ENCODE measurements at regions not wholly inside any gene's neighbourhood (a gene's known extent, or its start where the extent isn't known, plus 50 kb on each side); places are given as distances from the start of the nearest gene placed in this dataset.

DNA sequence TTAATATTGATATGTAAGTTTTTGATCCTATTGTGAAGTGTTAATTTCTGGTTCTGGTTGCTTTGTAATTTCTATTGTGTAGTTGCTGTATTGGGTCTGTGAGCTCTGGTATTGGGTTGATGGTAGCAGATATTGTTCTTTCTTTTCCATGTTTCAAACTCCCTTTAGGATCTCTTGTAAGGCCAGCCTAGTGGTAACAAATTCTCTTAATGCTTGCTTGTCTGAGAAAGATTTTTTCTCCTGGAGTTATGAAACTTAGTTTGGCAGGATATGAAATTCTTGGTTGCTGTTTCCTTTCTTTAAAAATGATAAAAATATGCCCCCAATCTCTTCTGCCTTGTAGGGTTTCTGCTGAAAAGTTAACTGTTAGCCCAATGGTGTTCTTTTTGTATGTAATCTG lies 268.6 kb upstream of the PLSCR5 start:
- Mint-ChIP-seq H3K4me3 (no peak overlapping the region), H3K27me3 (no peaks in the 10 kb centered on the region), H3K4me1 (no peaks in the 10 kb centered on the region), H3K27ac (no peak overlapping the region), H3K9me3 (peaks cover 20% of the 10 kb centered on the region), H3K36me3 (no peaks in the 10 kb centered on the region)
- no peak for DNase-seq
- CTCF ChIA-PET: no interaction called here

DNA sequence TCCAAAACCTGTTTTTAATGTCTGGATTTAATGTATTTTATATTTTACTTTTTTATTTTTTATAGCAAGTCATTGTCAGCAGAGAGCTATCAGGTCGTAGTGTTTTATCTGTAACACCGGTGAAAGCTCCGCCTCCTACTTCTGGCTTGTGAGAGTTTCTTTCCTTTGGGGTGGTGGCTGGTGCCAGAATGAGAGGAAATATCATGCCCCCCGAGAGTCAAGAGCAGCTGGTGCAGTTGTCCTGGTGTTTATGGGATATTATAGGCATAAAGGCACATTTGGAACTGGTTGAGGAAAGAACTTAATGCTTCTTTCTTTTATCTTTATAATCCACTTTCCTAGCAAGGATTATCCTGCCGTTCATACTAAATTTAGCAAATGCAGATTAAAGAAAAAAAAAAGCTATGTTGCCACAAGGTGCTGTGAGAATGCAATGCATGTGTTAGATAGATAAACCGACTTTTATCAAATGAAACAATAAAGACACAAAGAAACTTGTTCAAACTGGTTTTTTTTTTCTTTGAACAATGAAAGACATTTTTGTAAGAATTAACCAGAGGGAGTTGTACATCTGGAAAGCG lies 260.1 kb upstream of the PLSCR5 start:
- Mint-ChIP-seq H3K27ac (no peak overlapping the region), H3K27me3 (no peaks in the 10 kb centered on the region), H3K9me3 (peaks cover 2% of the 10 kb centered on the region), H3K4me3 (no peak overlapping the region), H3K4me1 (no peaks in the 10 kb centered on the region), H3K36me3 (no peaks in the 10 kb centered on the region)
- CTCF ChIA-PET: no interaction called here
- DNase-seq: no peak

DNA sequence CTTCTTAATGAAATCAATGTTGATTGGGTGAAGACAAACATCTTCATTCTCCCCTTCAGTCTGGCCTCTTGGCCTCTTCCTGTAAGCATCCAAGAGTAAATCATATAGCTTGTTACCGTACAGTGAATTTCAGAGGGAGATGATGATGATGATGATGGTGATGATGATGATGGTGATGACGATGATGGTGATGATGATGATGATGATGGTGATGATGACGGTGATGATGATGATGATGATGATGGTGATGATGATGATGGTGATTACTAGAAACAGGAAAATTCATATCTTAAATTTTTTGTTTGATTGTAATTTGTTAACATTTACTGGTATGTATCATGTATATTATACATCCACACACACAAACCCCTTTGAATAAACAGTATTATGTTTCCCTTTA lies 256.1 kb upstream of the PLSCR5 start:
- Mint-ChIP-seq H3K27ac (no peak overlapping the region), H3K9me3 (peaks cover 5% of the 10 kb centered on the region), H3K36me3 (no peaks in the 10 kb centered on the region), H3K4me1 (no peaks in the 10 kb centered on the region), H3K4me3 (no peak overlapping the region), H3K27me3 (no peaks in the 10 kb centered on the region)
- CTCF ChIA-PET: no interaction called here
- no peak for DNase-seq

DNA sequence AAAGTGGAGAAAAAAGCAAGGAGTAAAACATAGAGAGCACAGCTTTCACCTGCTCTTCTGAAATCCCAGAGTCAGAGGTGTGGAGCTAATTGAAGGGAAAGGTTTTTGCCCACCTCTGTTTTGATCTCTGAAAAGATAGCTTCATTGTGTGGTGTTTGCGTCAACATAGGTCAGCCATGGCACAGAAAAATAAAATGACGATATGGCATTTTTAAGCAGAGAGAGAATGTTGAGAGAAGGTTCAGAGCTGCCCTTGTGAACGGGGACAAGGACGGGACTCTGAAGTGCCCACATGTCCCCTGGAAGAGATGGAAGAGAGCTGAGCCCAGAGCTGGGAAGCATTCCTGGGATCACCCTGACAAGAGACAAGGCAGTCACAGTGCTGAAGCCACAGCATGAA lies 249.4 kb upstream of the PLSCR5 start:
- DNase-seq: no peak
- H3K27ac Mint-ChIP-seq: no peak overlapping the region
- H3K4me1 Mint-ChIP-seq: no peaks in the 10 kb centered on the region
- H3K27me3 Mint-ChIP-seq: no peaks in the 10 kb centered on the region
- no peaks in the 10 kb centered on the region for H3K36me3 Mint-ChIP-seq
- H3K9me3 Mint-ChIP-seq: peaks cover 9% of the 10 kb centered on the region
- CTCF ChIA-PET: no interaction called here
- H3K4me3 Mint-ChIP-seq: no peak overlapping the region

DNA sequence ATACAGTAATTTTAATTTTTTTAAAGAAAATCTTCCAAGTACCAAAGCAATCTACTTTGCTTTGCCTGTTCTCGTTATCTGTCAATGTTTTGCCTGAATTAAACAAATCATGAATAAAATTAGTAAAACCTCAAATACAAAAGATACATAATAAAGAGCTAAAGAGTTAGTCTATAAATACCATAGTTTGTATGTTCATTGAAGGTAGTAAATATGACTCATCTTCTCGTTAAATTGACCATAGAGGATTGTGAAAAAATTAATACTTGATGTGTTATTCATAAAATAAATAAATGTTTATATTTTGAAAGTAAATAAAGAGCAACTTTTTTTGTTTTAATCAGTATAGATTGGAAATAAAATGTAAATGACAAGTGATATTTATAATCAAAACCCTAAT lies 246.5 kb upstream of the PLSCR5 start:
- Mint-ChIP-seq H3K27me3 (no peaks in the 10 kb centered on the region), H3K4me1 (no peaks in the 10 kb centered on the region), H3K27ac (no peak overlapping the region), H3K36me3 (no peaks in the 10 kb centered on the region), H3K9me3 (peaks cover 9% of the 10 kb centered on the region), H3K4me3 (no peak overlapping the region)
- DNase-seq: no peak
- CTCF ChIA-PET: no interaction called here

DNA sequence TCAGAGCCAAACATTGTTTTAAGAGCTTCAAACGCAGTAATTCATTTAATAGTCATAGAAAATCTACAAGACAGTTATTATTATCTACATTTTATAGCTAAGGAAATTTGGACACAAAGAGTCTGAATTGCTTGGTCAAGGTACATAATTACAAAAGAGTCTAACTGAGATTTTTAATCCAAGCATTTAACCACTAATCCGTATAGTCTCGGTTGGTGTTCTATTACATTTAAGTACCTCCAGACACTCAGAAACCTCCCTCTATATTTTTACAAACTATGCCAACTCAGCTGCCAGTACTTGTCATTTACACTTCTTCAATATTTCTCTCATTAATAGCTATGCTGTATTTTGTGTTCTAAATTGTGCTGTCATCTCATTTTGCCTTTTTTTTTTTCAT lies 240.2 kb upstream of the PLSCR5 start:
- no peak for DNase-seq
- Mint-ChIP-seq H3K4me1 (no peaks in the 10 kb centered on the region), H3K27me3 (no peaks in the 10 kb centered on the region), H3K27ac (no peak overlapping the region), H3K9me3 (peaks cover 3% of the 10 kb centered on the region), H3K36me3 (no peaks in the 10 kb centered on the region), H3K4me3 (no peak overlapping the region)
- CTCF ChIA-PET: no interaction called here

DNA sequence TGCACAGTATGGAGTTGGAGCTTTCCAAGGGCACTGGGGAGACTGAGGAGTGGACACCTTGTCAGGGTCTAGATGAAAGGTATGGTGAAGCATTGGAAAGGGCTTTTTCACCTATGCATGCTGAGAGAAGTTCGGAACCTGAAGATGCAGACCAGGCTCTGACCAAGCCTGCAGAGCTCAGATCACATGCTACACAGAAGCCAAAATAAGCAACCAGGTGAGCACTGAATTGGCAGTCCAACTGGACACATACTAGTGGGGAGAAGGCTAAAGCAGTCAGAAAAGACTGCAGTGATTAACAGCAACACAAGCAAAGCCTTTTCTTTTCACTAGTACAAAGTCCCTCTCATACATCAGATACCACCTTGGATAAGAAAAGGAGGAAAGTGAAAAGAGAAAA lies 238.3 kb upstream of the PLSCR5 start:
- no peak for DNase-seq
- H3K27ac Mint-ChIP-seq: no peak overlapping the region
- H3K36me3 Mint-ChIP-seq: no peaks in the 10 kb centered on the region
- H3K4me1 Mint-ChIP-seq: no peaks in the 10 kb centered on the region
- no peaks in the 10 kb centered on the region for H3K27me3 Mint-ChIP-seq
- CTCF ChIA-PET: no interaction called here
- peaks cover 3% of the 10 kb centered on the region for H3K9me3 Mint-ChIP-seq
- H3K4me3 Mint-ChIP-seq: no peak overlapping the region

DNA sequence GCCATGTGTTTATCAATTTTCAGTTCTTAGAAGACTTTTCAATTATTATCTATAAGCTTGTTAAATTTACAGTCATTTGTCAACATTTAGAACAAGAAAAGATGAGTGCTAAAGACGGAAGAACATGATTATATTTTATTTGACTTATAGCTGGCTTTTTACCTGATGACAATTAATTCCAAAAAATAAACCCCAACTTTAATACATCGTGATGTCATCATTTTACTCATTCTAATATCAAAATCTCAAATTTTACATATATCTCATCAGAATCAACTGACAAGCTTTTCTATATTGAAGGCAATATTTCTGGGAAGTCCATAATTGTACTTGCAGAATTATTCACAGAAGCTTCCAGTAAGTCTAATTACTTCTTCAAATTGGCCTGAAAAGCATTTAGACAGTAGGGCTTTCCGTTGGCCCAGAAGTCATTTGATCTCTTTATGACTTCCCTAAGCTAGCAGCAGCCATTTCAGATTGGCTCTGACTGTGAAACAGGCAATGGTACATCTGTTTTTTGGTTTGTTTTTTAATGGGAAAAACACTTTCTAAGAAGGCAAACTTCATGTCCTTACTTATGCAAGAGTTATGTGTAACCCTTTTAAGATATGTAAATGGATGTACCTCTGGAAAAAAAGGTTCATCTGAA lies 234.7 kb upstream of the PLSCR5 start:
- Mint-ChIP-seq H3K27ac (no peak overlapping the region), H3K9me3 (no peaks in the 10 kb centered on the region), H3K4me1 (no peaks in the 10 kb centered on the region), H3K4me3 (no peak overlapping the region), H3K27me3 (no peaks in the 10 kb centered on the region), H3K36me3 (no peaks in the 10 kb centered on the region)
- DNase-seq: no peak
- CTCF ChIA-PET: no interaction called here

DNA sequence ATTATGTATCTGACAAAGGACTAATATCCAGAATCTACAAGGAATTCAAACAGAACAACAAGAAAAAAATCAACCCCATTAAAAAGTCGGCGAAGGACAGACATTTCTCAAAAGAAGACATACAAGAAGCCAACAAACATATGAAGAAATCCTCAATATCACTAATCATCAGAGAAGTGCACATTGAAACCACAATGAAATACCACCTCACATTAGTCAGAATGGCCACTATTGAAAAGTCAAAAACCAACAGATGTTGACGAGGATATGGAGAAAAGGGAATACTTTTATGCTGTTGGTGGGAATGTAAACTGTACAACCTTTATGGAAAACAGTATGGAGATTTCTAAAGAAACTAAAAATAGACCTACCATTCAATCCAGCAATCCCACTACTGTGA lies 233.1 kb upstream of the PLSCR5 start:
- no peaks in the 10 kb centered on the region for H3K36me3 Mint-ChIP-seq
- no peak for DNase-seq
- H3K4me3 Mint-ChIP-seq: no peak overlapping the region
- no peaks in the 10 kb centered on the region for H3K4me1 Mint-ChIP-seq
- H3K27ac Mint-ChIP-seq: no peak overlapping the region
- no peaks in the 10 kb centered on the region for H3K9me3 Mint-ChIP-seq
- H3K27me3 Mint-ChIP-seq: no peaks in the 10 kb centered on the region
- CTCF ChIA-PET: no interaction called here

DNA sequence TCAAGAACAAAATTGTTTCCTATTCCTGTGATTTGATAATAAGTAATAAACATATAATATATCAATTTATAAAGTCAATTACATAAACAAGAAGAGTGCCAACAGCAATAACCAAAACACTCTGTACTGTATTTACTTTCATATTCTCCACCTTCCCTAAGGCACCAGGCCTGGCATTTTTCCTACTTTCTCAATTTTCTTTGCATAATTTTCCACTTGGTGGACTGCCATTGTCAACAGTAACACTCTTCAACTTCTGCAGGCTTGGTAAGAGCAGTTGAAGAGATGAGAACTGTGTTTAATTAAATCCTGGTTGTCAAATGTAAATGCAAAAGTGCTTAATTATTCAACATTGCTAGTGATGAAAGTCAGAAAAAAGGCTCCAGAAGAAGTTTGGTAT lies 229.8 kb upstream of the PLSCR5 start:
- H3K27me3 Mint-ChIP-seq: no peaks in the 10 kb centered on the region
- CTCF ChIA-PET: no interaction called here
- no peaks in the 10 kb centered on the region for H3K9me3 Mint-ChIP-seq
- no peak overlapping the region for H3K27ac Mint-ChIP-seq
- no peaks in the 10 kb centered on the region for H3K4me1 Mint-ChIP-seq
- DNase-seq: no peak
- H3K36me3 Mint-ChIP-seq: no peaks in the 10 kb centered on the region
- H3K4me3 Mint-ChIP-seq: no peak overlapping the region

DNA sequence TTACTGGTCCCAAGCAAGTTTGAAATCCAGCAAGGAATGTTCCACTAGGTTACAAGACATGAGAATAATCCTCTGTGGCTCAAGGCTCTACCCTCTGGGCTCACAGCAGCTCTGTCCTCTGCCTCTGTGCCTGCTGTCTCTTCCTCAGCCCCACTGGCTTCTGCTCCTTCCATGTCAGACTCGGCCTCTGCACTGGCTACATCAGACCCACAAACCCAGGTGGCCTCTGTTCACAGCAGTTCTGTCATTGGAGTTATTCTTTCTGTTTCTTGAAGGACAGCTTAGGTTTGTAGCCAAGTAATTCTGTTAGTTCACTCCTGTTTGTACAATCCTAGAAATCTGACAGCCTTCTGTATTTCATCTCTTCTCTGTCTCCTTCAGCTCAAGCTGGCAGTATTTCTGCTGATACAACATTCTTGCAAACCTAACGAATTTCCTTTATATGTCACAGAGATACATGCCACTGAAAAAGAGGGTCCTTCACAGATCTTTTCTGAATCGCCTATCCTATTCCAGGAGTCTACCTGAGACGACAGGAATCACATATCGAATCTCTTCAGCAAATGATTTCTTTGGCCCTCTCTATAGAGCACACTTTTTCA lies 227.8 kb upstream of the PLSCR5 start:
- H3K36me3 Mint-ChIP-seq: no peaks in the 10 kb centered on the region
- no peak for DNase-seq
- CTCF ChIA-PET: no interaction called here
- no peak overlapping the region for H3K4me3 Mint-ChIP-seq
- no peak overlapping the region for H3K27ac Mint-ChIP-seq
- H3K27me3 Mint-ChIP-seq: no peaks in the 10 kb centered on the region
- no peaks in the 10 kb centered on the region for H3K4me1 Mint-ChIP-seq
- H3K9me3 Mint-ChIP-seq: no peaks in the 10 kb centered on the region

DNA sequence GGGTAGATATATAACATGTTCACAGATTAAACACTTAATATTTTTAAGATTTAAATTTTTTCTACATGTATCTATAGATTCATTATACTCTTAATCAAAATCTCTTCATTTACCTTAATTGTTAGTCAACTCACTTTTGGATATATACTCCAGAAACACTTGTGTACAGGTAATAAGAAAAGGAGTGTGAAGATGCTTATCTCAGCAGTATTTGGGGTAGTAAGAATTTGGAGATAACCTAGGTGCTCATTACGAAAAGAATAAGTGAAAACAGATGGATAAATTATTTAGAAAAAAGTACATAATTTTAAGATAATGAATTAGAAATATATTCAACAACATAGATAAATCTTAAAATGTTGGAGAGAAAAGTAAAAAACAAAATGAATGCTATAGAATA lies 226.5 kb upstream of the PLSCR5 start:
- no peaks in the 10 kb centered on the region for H3K27me3 Mint-ChIP-seq
- no peak overlapping the region for H3K4me3 Mint-ChIP-seq
- H3K27ac Mint-ChIP-seq: no peak overlapping the region
- DNase-seq: no peak
- no peaks in the 10 kb centered on the region for H3K4me1 Mint-ChIP-seq
- no peaks in the 10 kb centered on the region for H3K9me3 Mint-ChIP-seq
- CTCF ChIA-PET: no interaction called here
- no peaks in the 10 kb centered on the region for H3K36me3 Mint-ChIP-seq

DNA sequence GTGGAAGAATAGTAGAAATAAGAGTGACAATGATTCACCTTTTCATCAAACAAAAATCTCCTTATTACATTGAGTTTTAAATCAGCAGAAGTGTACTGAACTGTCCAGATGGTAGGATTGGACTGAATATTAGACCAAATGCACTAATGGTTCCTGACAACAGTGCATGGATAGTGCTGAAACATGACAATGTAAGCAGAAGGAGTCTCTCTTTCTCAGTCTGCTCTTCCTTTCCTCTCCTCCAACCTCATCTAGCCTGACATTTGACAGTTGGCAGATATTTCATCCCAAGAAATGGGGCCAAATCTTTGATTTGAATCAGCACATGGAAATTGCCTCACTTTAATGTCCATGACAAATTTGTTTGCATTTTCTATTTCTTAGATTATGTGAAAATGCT lies 225.1 kb upstream of the PLSCR5 start:
- no peaks in the 10 kb centered on the region for H3K36me3 Mint-ChIP-seq
- no peaks in the 10 kb centered on the region for H3K4me1 Mint-ChIP-seq
- no peaks in the 10 kb centered on the region for H3K9me3 Mint-ChIP-seq
- no peak overlapping the region for H3K4me3 Mint-ChIP-seq
- DNase-seq: no peak
- CTCF ChIA-PET: no interaction called here
- H3K27me3 Mint-ChIP-seq: no peaks in the 10 kb centered on the region
- no peak overlapping the region for H3K27ac Mint-ChIP-seq

DNA sequence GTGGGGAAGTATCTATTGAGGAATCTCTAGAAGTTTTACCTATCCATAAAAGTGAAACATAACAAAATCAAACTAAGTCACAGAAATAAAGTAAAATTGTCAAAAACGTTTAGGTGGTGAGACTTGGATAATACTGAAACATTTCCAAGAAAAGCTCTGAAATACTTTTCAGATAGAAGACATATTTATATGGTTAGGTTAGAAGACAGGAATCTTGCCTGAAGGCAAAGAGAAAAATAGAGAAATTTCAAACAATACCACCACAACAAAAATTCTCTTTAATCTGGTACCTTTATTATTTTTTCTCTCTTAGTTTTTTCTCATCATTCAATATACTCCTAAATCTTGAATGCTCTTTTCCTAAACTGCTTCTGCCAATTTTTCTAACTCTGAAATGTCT lies 222.7 kb upstream of the PLSCR5 start:
- CTCF ChIA-PET: no interaction called here
- no peaks in the 10 kb centered on the region for H3K36me3 Mint-ChIP-seq
- H3K27me3 Mint-ChIP-seq: no peaks in the 10 kb centered on the region
- no peak overlapping the region for H3K27ac Mint-ChIP-seq
- DNase-seq: no peak
- no peaks in the 10 kb centered on the region for H3K9me3 Mint-ChIP-seq
- H3K4me3 Mint-ChIP-seq: no peak overlapping the region
- no peaks in the 10 kb centered on the region for H3K4me1 Mint-ChIP-seq

DNA sequence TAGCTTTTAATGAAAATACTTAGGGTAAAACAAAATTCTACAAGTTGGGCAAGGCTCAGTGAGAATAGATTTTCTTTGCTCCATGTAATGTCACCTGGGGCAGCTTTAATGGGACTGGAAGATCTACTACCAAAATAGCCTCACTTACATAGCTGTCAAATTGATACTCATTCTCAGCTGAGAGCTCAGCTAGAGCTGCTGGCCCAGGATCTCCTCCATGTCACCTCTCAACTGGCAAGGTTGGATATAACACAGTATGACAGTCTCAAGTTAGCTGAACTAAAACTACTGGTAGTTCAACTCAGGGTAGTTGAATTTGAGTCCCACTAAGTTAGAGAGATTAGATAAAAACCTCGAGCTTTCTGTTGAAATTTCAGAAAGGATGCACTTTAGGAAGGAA lies 218.5 kb upstream of the PLSCR5 start:
- Mint-ChIP-seq H3K9me3 (no peaks in the 10 kb centered on the region), H3K27ac (no peak overlapping the region), H3K4me1 (no peaks in the 10 kb centered on the region), H3K4me3 (no peak overlapping the region), H3K36me3 (no peaks in the 10 kb centered on the region), H3K27me3 (no peaks in the 10 kb centered on the region)
- no peak for DNase-seq
- CTCF ChIA-PET: no interaction called here

DNA sequence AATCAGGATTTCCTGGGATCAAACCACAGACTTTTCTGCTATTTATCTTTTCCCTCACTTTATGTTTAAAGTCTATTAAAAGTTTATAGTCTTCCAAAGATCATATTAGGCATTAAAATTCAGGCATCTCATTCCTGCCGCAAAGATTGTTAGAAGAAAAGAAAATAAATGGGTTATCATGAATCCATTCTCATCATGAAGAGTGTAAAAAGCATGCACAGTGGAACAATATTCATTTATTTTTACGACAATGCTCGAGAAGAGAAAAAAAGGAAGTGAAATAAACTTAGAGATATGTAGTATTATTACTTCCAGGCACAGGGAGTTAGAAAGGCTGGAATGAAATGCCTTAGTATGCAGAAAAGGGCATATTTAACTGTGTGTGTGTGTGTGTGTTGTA lies 213.7 kb upstream of the PLSCR5 start:
- Mint-ChIP-seq H3K27ac (no peak overlapping the region), H3K27me3 (no peaks in the 10 kb centered on the region), H3K4me1 (no peaks in the 10 kb centered on the region), H3K4me3 (no peak overlapping the region), H3K9me3 (no peaks in the 10 kb centered on the region), H3K36me3 (no peaks in the 10 kb centered on the region)
- no peak for DNase-seq
- CTCF ChIA-PET: no interaction called here

All from activated naive CD4-positive, alpha-beta T cell treated with anti-CD3 and anti-CD28 coated beads, Interleukin-2, amount 10 ng/mL, durations not matched to agents 7 days and 5 days (primary cell).